ENCODE measurements at regions not wholly inside any gene's neighbourhood (a gene's known extent, or its start where the extent isn't known, plus 50 kb on each side); places are given as distances from the start of the nearest gene placed in this dataset.

- H3K27ac Mint-ChIP-seq: no peak overlapping the region
- H2AFZ ChIP-seq (ENCODE audit: insufficient read depth, low read depth, low read length, poor library complexity, severe bottlenecking): no peak overlapping the region
- intact Hi-C loops (cut with micrococcal nuclease): no loop called here
- H3K9ac ChIP-seq (ENCODE audit: low read length): no peak overlapping the region
- H3K4me1 Mint-ChIP-seq: no peaks in the 10 kb centered on the region
- no peaks in the 10 kb centered on the region for H3K27me3 Mint-ChIP-seq
- TF ChIP-seq, protein P1, sequence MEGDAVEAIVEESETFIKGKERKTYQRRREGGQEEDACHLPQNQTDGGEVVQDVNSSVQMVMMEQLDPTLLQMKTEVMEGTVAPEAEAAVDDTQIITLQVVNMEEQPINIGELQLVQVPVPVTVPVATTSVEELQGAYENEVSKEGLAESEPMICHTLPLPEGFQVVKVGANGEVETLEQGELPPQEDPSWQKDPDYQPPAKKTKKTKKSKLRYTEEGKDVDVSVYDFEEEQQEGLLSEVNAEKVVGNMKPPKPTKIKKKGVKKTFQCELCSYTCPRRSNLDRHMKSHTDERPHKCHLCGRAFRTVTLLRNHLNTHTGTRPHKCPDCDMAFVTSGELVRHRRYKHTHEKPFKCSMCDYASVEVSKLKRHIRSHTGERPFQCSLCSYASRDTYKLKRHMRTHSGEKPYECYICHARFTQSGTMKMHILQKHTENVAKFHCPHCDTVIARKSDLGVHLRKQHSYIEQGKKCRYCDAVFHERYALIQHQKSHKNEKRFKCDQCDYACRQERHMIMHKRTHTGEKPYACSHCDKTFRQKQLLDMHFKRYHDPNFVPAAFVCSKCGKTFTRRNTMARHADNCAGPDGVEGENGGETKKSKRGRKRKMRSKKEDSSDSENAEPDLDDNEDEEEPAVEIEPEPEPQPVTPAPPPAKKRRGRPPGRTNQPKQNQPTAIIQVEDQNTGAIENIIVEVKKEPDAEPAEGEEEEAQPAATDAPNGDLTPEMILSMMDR (IDR thresholded peaks at IDR 0.05): no peak
- TF ChIP-seq EZH2 (IDR thresholded peaks at IDR 0.05; ENCODE audit: borderline replicate concordance, insufficient read depth, low read depth, low read length, poor library complexity, severe bottlenecking): no peak
- H3K4me3 Mint-ChIP-seq: no peak overlapping the region
- H3K4me3 ChIP-seq (ENCODE audit: control extremely low read depth in 1 of 5, extremely low read depth in 1 of 5, insufficient read depth in 1 of 5, low read depth in 2 of 5, low read length in 4 of 5): no peak overlapping the region
- POLR2A ChIA-PET: no interaction called here
- no peaks in the 10 kb centered on the region for H3K9me3 Mint-ChIP-seq (ENCODE audit: insufficient read depth)
- H3K9me3 ChIP-seq (ENCODE audit: control extremely low read depth in 1 of 3, control insufficient read depth in 2 of 3, insufficient read depth in 1 of 3, low read length in 2 of 3): no peaks in the 10 kb centered on the region
- no peak for ATAC-seq (ENCODE audit: low read depth)
- no peaks in the 10 kb centered on the region for H3K4me1 ChIP-seq (ENCODE audit: control insufficient read depth in 2 of 2, insufficient read depth in 2 of 2, low read length in 2 of 2)
- H3K4me2 ChIP-seq (replicated peaks; ENCODE audit: low read depth, low read length, poor library complexity, severe bottlenecking): no peak overlapping the region
- CTCF ChIA-PET: no interaction called here
- no peak for DNase-seq
- no peaks in the 10 kb centered on the region for H4K20me1 ChIP-seq (ENCODE audit: control insufficient read depth, insufficient read depth, low read length, poor library complexity, severe bottlenecking)
- no peaks in the 10 kb centered on the region for H3K79me2 ChIP-seq (ENCODE audit: control insufficient read depth, insufficient read depth, low read length)
- no peaks in the 10 kb centered on the region for H3K36me3 ChIP-seq (replicated peaks in 1 of 2; ENCODE audit: control extremely low read depth in 1 of 2, control insufficient read depth in 1 of 2, extremely low read depth in 1 of 2, insufficient read depth in 2 of 2, low read length in 1 of 2)
- no peaks in the 10 kb centered on the region for H3K27me3 ChIP-seq (replicated peaks in 1 of 4; ENCODE audit: control extremely low read depth in 1 of 4, control insufficient read depth in 3 of 4, insufficient read depth in 4 of 4, low read length in 3 of 4)
- H3K27ac ChIP-seq (ENCODE audit: low read length in 2 of 2): no peak overlapping the region
Measured at GRCh38 chrY:14277029-14277428, 221.0 kb downstream of the VCY1B start.

GRCh38 chrY:14290656-14291375, 233.5 kb upstream of the NLGN4Y start:
- no peaks in the 10 kb centered on the region for H3K79me2 ChIP-seq (ENCODE audit: control insufficient read depth, insufficient read depth, low read length)
- POLR2A ChIA-PET: no interaction called here
- no peak overlapping the region for H3K9ac ChIP-seq (ENCODE audit: low read length)
- TF ChIP-seq, protein P1 (IDR thresholded peaks at IDR 0.05): no peak
- TF ChIP-seq EZH2 (IDR thresholded peaks at IDR 0.05; ENCODE audit: borderline replicate concordance, insufficient read depth, low read depth, low read length, poor library complexity, severe bottlenecking): no peak
- no peak overlapping the region for H2AFZ ChIP-seq (ENCODE audit: insufficient read depth, low read depth, low read length, poor library complexity, severe bottlenecking)
- no peaks in the 10 kb centered on the region for H4K20me1 ChIP-seq (ENCODE audit: control insufficient read depth, insufficient read depth, low read length, poor library complexity, severe bottlenecking)
- no peak overlapping the region for H3K4me3 ChIP-seq (ENCODE audit: control extremely low read depth in 1 of 5, extremely low read depth in 1 of 5, insufficient read depth in 1 of 5, low read depth in 2 of 5, low read length in 4 of 5)
- CTCF ChIA-PET: no interaction called here
- H3K4me1 Mint-ChIP-seq: no peaks in the 10 kb centered on the region
- no CpG with 5 or more reads among the region's 1 CpG for WGBS (ENCODE audit: insufficient coverage)
- H3K27me3 ChIP-seq (replicated peaks in 1 of 4; ENCODE audit: control extremely low read depth in 1 of 4, control insufficient read depth in 3 of 4, insufficient read depth in 4 of 4, low read length in 3 of 4): no peaks in the 10 kb centered on the region
- no peak overlapping the region for H3K27ac ChIP-seq (ENCODE audit: low read length in 2 of 2)
- no peak overlapping the region for H3K4me2 ChIP-seq (replicated peaks; ENCODE audit: low read depth, low read length, poor library complexity, severe bottlenecking)
- DNase-seq (no peak), ATAC-seq (ENCODE audit: low read depth) (no peak)
- no peaks in the 10 kb centered on the region for H3K9me3 ChIP-seq (ENCODE audit: control extremely low read depth in 1 of 3, control insufficient read depth in 2 of 3, insufficient read depth in 1 of 3, low read length in 2 of 3)
- no peaks in the 10 kb centered on the region for H3K36me3 ChIP-seq (replicated peaks in 1 of 2; ENCODE audit: control extremely low read depth in 1 of 2, control insufficient read depth in 1 of 2, extremely low read depth in 1 of 2, insufficient read depth in 2 of 2, low read length in 1 of 2)
- no peak overlapping the region for H3K27ac Mint-ChIP-seq
- H3K9me3 Mint-ChIP-seq (ENCODE audit: insufficient read depth): no peaks in the 10 kb centered on the region
- H3K4me1 ChIP-seq (ENCODE audit: control insufficient read depth in 2 of 2, insufficient read depth in 2 of 2, low read length in 2 of 2): no peaks in the 10 kb centered on the region
- no peak overlapping the region for H3K4me3 Mint-ChIP-seq
- intact Hi-C loops (cut with micrococcal nuclease): no loop called here
- no peaks in the 10 kb centered on the region for H3K27me3 Mint-ChIP-seq

Data from B cell (primary cell).